Mesendoderm (in vitro differentiated cells): ENCODE measurements at regions not wholly inside any gene's neighbourhood (a gene's known extent, or its start where the extent isn't known, plus 50 kb on each side); places are given as distances from the start of the nearest gene placed in this dataset.

Experiments used
- DNase-seq: peaks from one replicate; pipeline ENCODE4 v3.0.0; 2013
- H2AK5ac ChIP-seq: 2 replicates; pipeline ENCODE4 v1.6.1; 2013; ENCODE audit warnings: low read length, inconsistent platforms
- H2BK120ac ChIP-seq: 2 replicates; pipeline ENCODE4 v1.6.1; 2013; ENCODE audit warnings: low read depth, mild to moderate bottlenecking, low read length, moderate library complexity, mixed read lengths
- H2BK15ac ChIP-seq: replicated peaks from 2 replicates; pipeline ENCODE4 v1.6.1; 2013; ENCODE audit warnings: low read depth, mild to moderate bottlenecking, moderate library complexity
- H2BK5ac ChIP-seq: 2 replicates; pipeline ENCODE4 v1.6.1; 2013; ENCODE audit warnings: low read length, inconsistent platforms
- H3K18ac ChIP-seq: 2 replicates; pipeline ENCODE4 v1.6.1; 2013; ENCODE audit warnings: mild to moderate bottlenecking, low read length, mixed read lengths
- H3K23ac ChIP-seq: one replicate; pipeline ENCODE4 v1.6.1; 2013; ENCODE audit warnings: low read length
- H3K27ac ChIP-seq: 2 replicates; pipeline ENCODE4 v1.5.1; 2013; ENCODE audit warnings: low read depth, mild to moderate bottlenecking, inconsistent platforms, low read length, moderate library complexity
- H3K27me3 ChIP-seq: 2 replicates; pipeline ENCODE4 v1.6.1; 2013; ENCODE audit warnings: low read length, control low read depth, mild to moderate bottlenecking, inconsistent platforms; ENCODE audit not compliant: insufficient read depth, poor library complexity
- H3K36me3 ChIP-seq: 2 replicates; pipeline ENCODE4 v1.6.1; 2013; ENCODE audit warnings: low read length, inconsistent platforms; ENCODE audit not compliant: control insufficient read depth, insufficient read depth
- H3K4ac ChIP-seq: one replicate; pipeline ENCODE4 v1.6.1; 2013; ENCODE audit warnings: low read depth, mild to moderate bottlenecking, low read length, moderate library complexity
- H3K4me1 ChIP-seq: 2 replicates; pipeline ENCODE4 v1.6.1; 2013; ENCODE audit warnings: low read depth, low read length, inconsistent platforms; ENCODE audit not compliant: control insufficient read depth
- H3K4me2 ChIP-seq: 2 replicates; pipeline ENCODE4 v1.6.1; 2013; ENCODE audit warnings: low read length
- H3K4me3 ChIP-seq: 2 replicates; pipeline ENCODE4 v1.5.1; 2013; ENCODE audit warnings: mild to moderate bottlenecking, low read length
- H3K56ac ChIP-seq: one replicate; pipeline ENCODE4 v1.6.1; 2013; ENCODE audit warnings: low read length
- H3K79me1 ChIP-seq: 2 replicates; pipeline ENCODE4 v1.6.1; 2013; ENCODE audit warnings: low read length, inconsistent platforms
- H3K79me2 ChIP-seq: 2 replicates; pipeline ENCODE4 v1.6.1; 2013; ENCODE audit warnings: mild to moderate bottlenecking, low read length; ENCODE audit not compliant: control insufficient read depth, insufficient read depth
- H3K9ac ChIP-seq: 2 replicates; pipeline ENCODE4 v1.6.1; 2013; ENCODE audit warnings: low read length, inconsistent platforms
- H4K5ac ChIP-seq: one replicate; pipeline ENCODE4 v1.6.1; 2013; ENCODE audit warnings: low read length
- H4K8ac ChIP-seq: one replicate; pipeline ENCODE4 v1.6.1; 2013; ENCODE audit warnings: low read depth, mild to moderate bottlenecking, control low read depth, low read length, moderate library complexity
- WGBS: extraction: QIAGEN DNeasy Blood & Tissue Kit; methylation state at CpG from one replicate; pipeline ENCODE4 v1.1.7; 2013; ENCODE audit warnings: low lambda C conversion rate, missing lambda C conversion rate; ENCODE audit not compliant: insufficient coverage; ENCODE audit errors: extremely low coverage; 5-methylcytosine and 5-hydroxymethylcytosine counted together

DNA sequence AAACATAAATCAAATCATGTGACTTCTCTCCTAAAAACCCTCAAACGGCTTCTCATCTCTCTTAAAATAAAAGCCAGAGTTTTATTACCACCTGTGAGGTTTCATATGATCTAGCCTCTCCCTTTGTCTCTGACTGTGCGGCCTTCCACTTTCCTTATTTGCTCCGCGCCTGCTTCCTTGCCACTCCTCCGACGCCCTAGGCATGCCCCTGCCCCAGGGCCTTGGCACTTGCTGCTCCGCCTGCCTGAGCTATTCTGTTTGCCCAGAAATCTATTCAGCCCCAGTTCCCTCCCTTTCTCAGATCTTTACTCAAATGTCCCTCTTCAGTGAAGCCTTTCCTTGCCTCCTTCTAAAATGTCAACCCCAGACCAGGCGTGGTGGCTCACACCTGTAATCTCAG lies 57.5 kb upstream of the DISP3 start:
- Histone ChIP-seq H3K79me1 (no peaks in the 10 kb centered on the region), H3K27me3 (no peaks in the 10 kb centered on the region), H2BK120ac (no peak overlapping the region), H3K4me3 (no peak overlapping the region), H3K79me2 (no peaks in the 10 kb centered on the region), H2BK15ac (no peak overlapping the region), H4K5ac (no peak overlapping the region), H3K23ac (no peak overlapping the region), H3K4me2 (no peak overlapping the region), H3K18ac (no peak overlapping the region), H3K56ac (no peak overlapping the region), H3K27ac (no peak overlapping the region), H2AK5ac (no peak overlapping the region), H3K36me3 (no peaks in the 10 kb centered on the region), H3K9ac (no peak overlapping the region), H4K8ac (no peak overlapping the region), H2BK5ac (no peak overlapping the region), H3K4me1 (no peaks in the 10 kb centered on the region), H3K4ac (no peak overlapping the region)
- WGBS: no CpG with 5 or more reads among the region's 8 CpGs
- no peak for DNase-seq

DNA sequence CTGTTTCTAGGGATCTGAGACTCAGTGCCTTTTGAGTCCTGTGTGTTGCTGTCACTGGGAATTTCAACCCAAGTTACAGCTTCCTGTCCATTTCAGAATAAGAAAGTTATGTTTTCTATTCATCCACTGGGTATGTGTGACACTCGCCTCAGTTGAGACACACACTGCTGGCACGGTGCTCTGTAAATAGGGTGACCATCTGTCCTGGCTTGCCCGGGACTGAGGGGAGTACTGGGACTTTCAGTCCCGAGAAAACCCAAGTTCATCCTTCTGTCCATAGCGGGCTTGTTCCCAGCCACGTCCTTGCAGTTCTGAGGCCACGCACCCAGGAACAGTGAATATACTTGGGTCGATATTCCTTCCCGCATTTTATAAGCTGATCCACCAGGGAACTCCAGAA lies 56.3 kb upstream of the DISP3 start:
- Histone ChIP-seq H3K36me3 (no peaks in the 10 kb centered on the region), H3K27me3 (no peaks in the 10 kb centered on the region), H3K4ac (no peak overlapping the region), H3K18ac (no peak overlapping the region), H2BK15ac (no peak overlapping the region), H3K79me1 (no peaks in the 10 kb centered on the region), H2BK120ac (no peak overlapping the region), H3K9ac (no peak overlapping the region), H3K4me1 (no peaks in the 10 kb centered on the region), H3K27ac (no peak overlapping the region), H4K8ac (no peak overlapping the region), H2AK5ac (no peak overlapping the region), H2BK5ac (no peak overlapping the region), H3K79me2 (no peaks in the 10 kb centered on the region), H3K23ac (no peak overlapping the region), H4K5ac (no peak overlapping the region), H3K4me2 (no peak overlapping the region), H3K4me3 (no peak overlapping the region), H3K56ac (no peak overlapping the region)
- no CpG with 5 or more reads among the region's 9 CpGs for WGBS
- DNase-seq: no peak

DNA sequence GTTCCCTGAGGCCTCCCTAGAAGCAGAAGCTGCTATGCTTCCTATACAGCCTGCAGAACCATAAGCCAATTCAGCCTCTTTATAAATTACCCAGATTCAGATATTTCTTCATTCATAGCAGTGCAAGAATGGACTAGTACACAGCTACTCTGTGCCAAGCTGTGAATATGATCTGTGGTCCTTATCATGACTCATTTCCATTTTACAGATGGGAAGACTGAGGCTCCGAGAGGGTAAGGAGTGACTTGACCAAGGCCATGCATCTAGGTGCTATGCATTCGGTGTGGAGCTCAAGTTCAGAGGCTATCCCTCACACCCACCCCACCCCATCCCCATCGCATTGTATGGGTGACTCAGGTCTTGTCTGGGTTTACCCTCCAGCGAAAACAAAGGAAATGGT lies 52.3 kb upstream of the DISP3 start:
- Histone ChIP-seq H3K23ac (no peak overlapping the region), H3K79me1 (no peaks in the 10 kb centered on the region), H3K4ac (no peak overlapping the region), H3K9ac (no peak overlapping the region), H3K27ac (no peak overlapping the region), H3K18ac (no peak overlapping the region), H3K56ac (no peak overlapping the region), H2BK15ac (no peak overlapping the region), H3K79me2 (no peaks in the 10 kb centered on the region), H3K36me3 (no peaks in the 10 kb centered on the region), H3K4me2 (no peak overlapping the region), H3K4me3 (no peak overlapping the region), H4K5ac (no peak overlapping the region), H2AK5ac (no peak overlapping the region), H3K27me3 (no peaks in the 10 kb centered on the region), H3K4me1 (no peaks in the 10 kb centered on the region), H4K8ac (no peak overlapping the region), H2BK5ac (no peak overlapping the region), H2BK120ac (no peak overlapping the region)
- no peak for DNase-seq
- WGBS: no CpG with 5 or more reads among the region's 4 CpGs

DNA sequence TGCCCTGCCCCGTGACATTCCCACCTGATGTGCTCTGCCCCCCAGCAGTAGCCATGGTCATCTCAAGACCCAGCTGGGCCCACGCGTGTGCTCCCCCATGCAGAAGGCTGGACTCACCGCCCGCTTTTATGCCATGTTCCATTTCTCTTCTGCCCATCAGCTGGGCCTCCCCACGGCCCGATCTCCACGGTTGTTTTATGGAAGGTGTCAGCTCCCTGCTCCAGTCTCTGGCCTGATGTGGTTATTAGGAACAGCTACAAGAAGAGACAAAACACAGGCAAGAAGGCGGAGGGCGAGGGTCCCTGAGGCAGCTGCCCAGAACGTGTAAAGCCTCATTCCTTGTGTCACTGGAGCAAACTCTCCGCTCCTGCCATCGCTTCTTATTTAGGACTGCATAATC lies 50.2 kb upstream of the DISP3 start:
- Histone ChIP-seq H3K79me1 (no peaks in the 10 kb centered on the region), H3K4me1 (no peaks in the 10 kb centered on the region)
- WGBS: no CpG with 5 or more reads among the region's 13 CpGs

More for the DNA sequence above, 50.2 kb upstream of the DISP3 start:
- Histone ChIP-seq H3K4me2 (no peak overlapping the region), H3K4me3 (no peak overlapping the region), H2BK5ac (no peak overlapping the region), H3K23ac (no peak overlapping the region), H2AK5ac (no peak overlapping the region), H2BK15ac (no peak overlapping the region), H3K36me3 (no peaks in the 10 kb centered on the region), H3K27ac (no peak overlapping the region), H3K4ac (no peak overlapping the region), H3K79me2 (no peaks in the 10 kb centered on the region), H4K8ac (no peak overlapping the region), H3K18ac (no peak overlapping the region), H3K27me3 (no peaks in the 10 kb centered on the region), H2BK120ac (no peak overlapping the region), H3K9ac (no peak overlapping the region), H3K56ac (no peak overlapping the region), H4K5ac (no peak overlapping the region)
- DNase-seq: no peak
